HG02763 (cell line): ENCODE measurements at regions not wholly inside any gene's neighbourhood (a gene's known extent, or its start where the extent isn't known, plus 50 kb on each side); places are given as distances from the start of the nearest gene placed in this dataset.

Source experiments
- ATAC-seq: cut with Tn5 transposase; IDR thresholded peaks from one replicate; pipeline ENCODE4 v1.9.1; 2021; ENCODE audit warnings: mild to moderate bottlenecking, moderate library complexity; ENCODE audit not compliant: unreplicated experiment

DNA sequence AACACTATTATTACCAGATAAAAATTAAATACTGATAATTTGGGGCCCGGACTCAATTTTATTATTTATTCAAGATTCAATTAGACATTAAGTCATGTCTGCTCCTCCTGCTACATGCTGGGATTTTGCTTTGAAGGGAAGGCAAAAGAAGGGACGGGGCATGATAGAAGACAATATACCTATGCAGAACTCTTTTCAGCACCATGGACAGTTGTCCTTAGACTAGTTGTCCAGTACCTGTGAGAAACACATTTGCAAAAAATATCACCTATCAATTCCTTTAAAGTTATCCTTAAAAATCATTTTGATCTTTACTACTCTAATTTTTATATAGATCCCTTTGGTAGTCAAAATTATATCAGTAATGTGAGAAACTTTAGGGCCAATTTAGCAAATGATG, 100.2 kb upstream of the SULT1C3 start:
- no peak for ATAC-seq

DNA sequence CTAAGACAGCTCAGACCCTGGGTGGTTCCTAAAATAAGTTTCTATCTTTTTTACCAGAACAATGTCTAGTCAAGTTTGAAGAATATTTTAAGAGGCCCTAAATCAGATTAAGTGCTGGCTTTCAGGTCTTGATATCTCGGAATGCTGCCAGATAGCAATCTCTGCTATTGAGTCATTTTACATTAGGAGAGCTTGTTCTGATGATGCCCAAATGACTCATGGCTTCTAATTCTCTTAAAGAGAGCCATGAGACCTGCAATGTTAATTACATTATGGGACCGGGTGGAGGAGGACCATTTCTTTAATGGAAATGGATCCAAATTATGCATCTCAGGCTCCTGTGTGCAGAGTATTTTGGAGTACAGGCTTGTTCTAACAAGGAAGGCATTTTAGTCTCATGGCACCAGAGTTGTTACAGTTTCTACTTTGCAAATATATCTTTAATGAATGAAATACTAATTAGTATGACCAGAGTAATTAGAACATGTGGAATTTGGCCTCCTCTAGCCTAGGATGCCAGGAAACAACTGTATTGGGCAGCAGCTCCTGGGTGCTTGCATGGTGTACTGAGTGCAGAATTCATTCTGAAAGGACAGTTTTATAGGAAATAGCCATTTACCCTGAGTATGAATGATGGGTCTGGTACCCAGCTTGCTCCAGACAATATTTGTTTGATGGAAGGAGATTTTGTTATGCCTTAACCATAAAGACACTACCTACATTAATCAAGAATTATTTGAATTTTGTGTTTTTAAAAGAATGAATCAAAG, 94.0 kb upstream of the SULT1C3 start:
- no peak for ATAC-seq

DNA sequence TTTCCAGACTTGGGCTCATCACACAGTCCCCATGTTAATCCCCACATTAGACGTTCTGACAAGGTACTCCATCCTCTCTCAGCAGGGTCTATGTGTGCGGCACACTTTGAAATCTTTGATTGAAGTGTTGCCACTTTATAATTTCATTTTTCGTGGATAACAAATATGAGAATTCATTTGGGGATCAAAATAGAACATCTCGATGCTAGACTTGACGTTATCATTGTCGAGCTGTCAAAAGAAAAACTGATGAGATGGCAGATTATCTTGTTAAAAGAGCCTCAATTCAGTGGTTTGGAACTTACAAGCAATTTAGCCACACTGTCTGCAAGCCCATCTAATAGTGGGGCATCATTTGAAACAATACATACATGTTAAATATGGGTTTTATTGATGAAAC, 91.2 kb upstream of the SULT1C3 start:
- no peak for ATAC-seq

DNA sequence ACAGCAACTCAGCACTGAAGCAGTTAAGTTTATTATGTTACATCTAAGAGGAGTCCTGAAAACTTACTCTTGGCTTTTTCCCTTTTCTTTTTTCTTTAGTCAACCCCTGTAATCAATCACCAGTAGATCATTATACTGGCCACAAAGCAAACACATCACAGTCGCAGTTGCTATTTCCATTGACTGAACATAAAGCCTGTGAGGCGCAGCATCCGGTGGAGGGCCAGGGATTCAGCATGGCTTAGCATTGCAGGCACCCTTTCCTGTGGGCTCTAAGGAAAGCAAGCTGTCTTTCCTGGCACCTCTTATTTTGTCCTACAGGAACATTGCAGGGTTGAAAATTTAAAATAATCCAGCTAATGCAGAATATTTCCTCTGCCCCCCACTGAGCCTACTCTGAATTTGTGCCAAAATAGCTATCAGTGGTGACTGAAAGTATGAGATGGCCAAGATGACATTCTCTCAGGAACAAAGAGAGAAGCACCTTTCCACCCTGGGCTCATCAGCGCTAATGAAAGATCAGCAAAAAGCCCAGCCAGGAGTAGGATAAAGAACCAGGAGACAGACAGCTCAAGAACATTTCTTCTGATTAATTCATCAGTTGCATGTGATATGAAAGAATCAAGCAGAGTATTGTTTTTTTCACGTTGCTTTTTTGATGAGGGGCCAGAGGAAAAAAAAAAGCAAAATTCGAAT, 85.3 kb upstream of the SULT1C3 start:
- no peak for ATAC-seq

DNA sequence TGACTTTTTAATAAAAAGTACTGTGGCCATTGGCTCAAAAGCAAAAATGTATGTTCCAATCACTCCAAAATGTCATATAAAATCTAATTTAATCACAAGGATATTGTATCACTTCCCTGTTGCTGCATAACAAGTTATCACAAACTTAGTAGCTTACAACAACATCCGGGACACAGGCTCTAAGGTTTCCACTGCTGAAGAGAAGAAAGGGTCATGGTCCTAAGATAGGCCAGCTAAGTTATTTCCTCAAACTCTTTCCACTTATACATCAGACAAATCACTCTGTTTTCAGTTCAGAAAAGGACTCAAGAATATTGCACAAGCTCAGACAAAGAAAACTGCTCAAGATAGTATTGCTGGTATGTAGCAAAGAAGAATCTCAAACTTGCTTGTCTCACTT, 78.5 kb upstream of the SULT1C3 start:
- ATAC-seq, result no peak

DNA sequence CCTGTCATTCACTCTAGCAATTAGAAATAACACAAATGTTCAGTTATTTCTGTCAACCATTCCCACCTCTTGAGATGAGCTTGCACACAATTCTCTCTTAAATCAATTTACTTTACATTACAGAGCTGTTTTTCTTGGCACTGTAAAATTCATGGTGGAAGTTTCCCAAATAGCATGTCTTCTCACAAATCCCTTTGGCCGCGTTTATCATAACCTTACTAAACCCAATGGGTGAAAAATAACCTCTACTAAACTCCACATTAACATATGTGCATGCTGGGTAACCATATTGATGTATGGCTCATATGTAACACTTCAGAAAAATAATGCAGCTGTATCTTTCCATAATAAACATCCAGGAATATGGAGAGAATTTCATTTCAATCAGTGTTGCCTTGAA, 75.5 kb upstream of the SULT1C3 start:
- no peak for ATAC-seq

DNA sequence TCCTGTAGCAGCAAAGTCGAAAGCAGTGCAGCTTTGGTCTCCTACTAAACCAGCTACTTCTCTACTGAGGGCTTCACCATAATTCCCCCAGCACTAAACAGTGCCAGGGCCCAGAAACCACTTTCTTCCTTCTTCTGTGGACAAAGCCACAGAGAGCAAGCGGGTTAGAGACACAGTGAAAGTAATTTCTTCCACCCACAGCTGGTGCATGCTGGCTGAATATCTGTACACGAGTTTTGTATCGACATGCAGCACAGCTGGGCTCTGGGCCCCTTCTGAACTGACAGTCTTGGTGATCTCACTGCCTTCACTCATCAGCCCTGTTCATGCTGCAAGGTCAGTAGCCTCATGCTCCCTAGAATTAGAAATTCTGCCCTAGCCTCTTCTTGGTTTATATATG, 74.0 kb upstream of the SULT1C3 start:
- ATAC-seq, result no peak

DNA sequence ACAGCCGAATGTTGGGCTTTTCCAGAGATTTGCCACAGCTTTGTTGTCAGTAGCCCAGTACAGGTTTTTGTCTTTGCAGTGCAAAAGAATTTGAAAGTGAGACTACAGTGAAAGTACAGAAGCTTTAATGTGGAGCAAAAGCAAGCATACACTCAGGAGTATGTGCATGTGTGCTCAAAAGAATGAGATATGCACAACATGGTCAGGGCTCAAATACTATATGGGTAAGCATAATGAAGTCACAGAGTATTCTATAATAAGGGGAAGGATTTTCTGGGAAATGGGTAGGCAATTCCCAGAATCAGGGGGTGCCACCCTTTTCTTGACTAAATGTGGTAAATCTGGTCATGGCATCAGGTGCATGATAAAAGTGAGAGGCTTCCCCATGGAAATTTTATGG, 72.1 kb upstream of the SULT1C3 start:
- no peak for ATAC-seq

DNA sequence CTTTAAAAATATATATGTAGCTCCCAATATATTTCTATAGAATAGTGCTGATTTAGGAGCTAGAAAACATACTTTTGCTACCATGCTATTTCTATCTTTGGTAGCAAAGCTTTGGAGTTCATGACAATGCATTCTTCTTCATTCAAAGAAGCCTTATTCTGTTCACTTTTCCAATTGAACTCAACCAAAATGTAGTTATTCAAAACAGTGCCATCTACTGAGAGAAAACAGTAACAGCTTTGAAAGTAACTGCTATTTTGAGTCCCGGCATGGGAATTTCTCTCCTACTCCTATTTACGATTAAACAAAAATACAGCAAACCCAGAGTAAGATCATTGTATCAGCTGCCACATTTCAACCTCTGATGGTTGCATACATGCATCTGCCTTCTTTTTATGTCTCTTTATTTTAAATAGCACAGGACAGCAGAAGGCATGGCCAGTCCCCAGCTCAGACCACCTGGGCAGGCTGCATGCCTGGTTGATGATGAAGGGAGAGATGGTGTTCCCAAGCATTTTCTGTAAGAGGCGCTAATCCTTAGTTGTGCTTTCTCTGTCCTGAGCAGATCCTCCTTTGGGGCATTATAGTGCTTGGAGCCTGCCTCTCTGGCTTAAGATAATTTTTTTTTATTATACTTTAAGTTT, 69.7 kb upstream of the SULT1C3 start:
- ATAC-seq, result no peak

DNA sequence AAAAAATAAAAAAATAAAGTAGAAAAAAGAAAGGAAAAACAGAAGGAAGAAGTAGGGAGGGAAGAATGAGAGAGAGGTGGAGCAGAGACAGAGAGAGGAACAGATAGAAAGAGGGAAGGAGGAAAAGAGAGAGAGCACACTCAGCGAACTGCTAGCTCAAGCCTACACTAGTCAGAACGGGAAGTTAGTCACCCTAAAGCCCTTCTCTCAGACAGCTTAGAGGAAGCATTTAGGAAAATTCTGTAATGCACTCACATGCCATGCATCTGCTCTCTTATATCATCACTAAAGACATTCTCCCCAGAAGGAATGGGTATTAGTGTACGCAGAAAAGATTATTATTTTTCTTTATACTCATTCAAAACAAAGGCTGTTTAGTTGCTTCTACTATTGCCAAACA, 68.1 kb upstream of the SULT1C3 start:
- no peak for ATAC-seq

DNA sequence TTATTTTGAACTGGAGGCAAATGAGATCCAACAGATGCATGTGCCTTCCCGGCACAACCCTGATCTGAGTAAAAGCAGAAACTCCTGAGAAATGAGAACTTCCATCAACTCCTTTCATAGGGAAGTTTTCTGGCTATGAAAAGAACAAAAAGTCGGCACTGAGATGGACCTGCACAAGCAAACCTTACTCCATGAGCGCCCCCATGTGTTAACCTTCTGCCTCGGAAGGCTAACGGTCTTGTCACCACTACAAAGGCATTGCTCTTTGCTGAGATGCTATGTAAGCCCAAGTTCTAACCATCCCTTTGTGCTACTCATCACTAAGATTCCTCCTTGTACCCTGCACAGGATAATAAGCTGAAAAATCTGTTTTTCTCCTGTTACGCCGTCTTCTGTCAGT, 57.3 kb upstream of the SULT1C3 start:
- no peak for ATAC-seq

DNA sequence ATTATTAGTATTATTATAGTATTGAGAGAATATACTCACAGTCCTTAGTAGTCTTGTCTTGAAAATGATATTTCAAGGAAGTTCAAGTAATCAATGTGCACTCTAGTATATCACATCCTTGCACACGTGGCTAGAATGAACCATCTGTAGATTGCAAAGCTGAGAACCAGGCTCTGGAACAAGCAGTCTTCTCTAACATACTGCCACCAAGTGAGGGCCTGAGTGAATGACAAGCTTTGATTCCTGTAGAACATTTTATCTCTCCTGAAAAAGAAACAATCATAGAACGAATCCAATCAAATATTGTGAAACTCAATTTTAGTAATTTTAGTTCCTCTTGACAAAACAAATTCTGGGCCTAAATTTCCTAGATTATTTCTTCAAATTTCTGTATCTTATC, 55.3 kb upstream of the SULT1C3 start:
- ATAC-seq, result peak; percentile 48

DNA sequence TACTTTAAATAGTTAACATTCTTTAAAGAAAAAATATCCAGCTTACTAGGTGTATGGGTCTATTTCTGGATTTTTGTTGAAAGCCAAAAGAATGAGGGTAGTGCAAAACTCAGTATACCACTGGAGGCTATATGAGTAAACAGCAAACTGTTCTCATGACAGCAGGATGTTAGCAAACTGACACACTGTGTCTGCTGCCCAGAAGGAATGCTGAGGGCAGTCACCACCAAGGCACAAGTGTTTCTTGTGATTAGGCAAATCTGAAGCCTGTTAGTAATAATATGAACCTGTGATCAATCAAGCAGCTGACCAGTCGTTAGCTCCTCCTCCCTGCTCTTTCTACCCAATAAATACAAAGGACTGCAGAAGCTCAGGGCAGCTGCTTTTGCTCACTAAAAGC, 50.5 kb upstream of the SULT1C3 start:
- no peak for ATAC-seq
